ENCODE measurements at regions not wholly inside any gene's neighbourhood (a gene's known extent, or its start where the extent isn't known, plus 50 kb on each side); places are given as distances from the start of the nearest gene placed in this dataset.
"Not testable (repeated sequence)": the region's sequence is repeated elsewhere in the genome, so short reads cannot be mapped to it uniquely, and the experiment has no call there.

DNA sequence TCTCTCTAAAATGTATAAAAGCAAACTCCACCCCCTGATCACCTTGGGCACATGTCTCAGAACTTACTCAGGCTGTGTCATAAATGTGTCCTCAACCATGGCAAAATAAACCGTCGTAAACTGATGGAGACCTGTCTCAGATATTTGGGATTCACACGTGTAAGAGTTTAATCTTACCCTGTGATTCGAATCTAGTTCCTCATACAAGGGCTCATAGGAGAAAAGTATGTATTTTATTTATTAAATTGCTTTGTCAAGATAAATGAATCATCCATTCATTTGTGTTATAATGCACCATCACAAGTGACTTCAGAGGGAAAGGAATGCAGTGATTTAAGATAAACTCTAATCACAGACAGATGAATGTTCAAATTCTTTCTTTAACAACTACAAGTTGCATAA lies 712.5 kb upstream of the LRATD1 start:
- no peak for DNase-seq

- no peak for DNase-seq
Observed at GRCh38 chr2:13921245-13921644, 711.3 kb upstream of the LRATD1 start.

DNA sequence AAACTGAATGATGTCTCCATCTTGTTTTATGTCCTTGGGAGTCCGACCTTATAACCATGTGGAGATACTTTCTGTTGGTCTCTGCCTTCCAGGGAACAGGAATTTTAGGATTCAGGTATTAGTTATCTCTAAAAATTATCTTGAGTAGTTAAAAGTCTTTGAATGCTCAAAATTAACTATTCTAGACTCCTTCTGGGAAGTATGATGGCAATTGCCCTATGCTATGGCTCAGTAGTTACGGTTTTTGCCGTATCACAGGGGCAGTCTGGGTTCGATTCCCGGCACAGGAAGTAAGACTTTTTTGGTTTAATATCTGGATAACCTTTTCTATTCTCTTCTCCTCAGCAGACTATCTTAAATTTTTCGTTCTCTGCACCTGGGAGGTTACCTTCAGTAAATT lies 708.7 kb upstream of the LRATD1 start:
- no peak for DNase-seq

DNA sequence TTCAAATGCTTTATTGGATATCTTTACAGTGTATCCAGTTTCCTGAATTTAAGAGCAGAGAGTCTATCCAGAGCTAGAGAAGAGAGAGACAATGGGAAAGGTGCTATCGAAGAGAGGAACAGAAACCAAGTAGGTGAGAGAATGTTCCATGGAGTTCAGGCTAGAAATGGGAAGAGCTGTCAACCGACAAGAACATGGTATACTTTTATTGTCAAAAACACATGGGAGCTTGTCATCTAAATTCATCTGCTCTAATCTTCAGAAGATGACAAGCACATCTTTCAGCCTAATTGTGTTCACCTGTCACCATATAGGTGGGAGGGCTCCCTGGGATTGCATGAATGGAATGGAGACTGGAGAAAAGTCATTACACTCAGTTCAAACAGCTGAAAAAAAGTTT lies 690.4 kb upstream of the LRATD1 start:
- no peak for DNase-seq

DNA sequence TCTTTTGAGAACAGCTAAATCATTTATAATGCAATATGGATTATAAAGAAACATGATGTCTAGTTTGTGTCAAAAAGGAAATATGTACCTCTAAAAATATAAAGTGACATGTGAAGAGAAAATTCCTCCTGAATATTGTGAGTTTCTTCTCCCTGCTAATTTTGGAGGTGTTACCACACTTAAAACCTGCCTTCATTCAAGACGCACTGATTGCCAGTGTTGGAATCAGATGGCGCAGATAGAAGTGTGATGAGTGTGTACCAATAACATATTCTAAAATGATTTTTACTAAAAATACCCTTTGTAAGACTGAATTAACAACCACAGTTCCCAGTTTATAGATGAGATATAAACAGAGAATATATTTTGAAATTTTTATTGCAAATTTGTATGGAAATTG lies 681.8 kb upstream of the LRATD1 start:
- no peak for DNase-seq

GRCh38 chr2:13968811-13969210 lies 663.7 kb upstream of the LRATD1 start:
- no peak for DNase-seq

DNA sequence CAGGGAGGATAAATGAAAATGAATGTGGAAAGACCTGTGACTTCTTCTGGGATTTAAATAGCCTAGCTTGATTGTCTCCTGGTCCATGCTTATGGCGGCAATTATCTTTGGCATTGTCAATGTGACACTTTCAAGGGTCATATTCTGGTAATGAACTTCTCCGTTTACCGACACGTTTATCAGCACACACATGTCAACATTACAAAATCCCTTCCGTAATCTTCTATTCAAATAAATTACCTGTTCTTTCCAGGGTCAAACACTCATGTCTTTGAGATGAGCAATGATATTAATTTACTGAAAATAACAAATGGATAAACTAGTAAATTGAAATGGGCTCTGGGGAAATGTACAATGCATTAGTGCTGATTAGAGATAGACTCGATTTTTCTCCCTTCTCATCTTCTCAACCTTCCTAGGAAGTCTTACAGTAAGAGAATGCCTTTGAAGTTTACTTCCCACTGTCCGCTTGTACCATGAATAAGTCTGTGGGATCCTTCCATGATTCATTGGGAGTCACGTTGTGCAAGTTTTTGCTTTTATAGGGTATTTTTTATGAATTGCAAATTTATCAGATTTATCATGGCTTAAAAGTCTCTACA lies 646.3 kb upstream of the LRATD1 start:
- no peak for DNase-seq

GRCh38 chr2:13996527-13996926 lies 636.0 kb upstream of the LRATD1 start:
- no peak for DNase-seq

DNA sequence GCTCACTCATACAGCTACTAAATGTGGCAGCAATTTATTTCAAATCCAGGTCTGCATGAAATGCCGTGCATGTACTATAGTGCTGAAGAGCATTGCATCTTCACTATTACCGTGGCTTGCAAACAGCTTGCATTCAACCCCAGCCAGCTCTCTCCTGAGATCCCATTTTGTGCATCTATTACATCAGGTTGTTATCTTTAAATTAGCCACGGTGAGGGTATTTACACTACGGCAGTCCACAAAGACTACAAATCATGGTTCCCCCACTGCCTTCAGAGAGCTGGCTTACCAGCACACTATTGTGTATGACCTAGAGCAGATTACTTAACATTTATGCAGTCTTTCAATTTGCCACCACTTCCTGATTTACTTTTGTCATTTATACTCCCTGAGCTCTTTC lies 621.3 kb upstream of the LRATD1 start:
- no peak for DNase-seq

DNA sequence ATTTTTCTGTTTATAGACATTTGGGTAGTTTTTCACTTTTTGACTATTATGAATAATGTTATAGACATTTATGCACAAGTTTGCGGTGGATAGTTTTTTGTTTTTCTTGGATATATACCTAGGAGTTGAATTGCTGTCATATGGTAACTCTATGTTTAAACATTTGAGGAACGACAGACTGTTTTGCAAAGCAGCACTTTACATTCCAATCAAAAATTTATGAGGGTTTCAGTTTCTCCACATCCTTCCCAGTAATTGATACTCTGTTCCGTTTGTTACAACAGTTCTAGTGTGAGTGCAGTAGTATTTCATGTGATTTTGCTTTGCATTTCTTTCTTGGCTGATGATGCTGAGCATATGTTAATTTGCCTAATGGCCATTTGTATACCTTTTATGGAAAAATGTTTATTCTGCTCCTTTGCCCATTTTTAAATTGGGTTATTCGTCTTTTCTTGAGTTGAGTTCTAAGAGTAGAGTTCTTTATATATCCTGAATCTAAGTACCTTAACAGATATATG lies 617.3 kb upstream of the LRATD1 start:
- DNase-seq = no peak

DNA sequence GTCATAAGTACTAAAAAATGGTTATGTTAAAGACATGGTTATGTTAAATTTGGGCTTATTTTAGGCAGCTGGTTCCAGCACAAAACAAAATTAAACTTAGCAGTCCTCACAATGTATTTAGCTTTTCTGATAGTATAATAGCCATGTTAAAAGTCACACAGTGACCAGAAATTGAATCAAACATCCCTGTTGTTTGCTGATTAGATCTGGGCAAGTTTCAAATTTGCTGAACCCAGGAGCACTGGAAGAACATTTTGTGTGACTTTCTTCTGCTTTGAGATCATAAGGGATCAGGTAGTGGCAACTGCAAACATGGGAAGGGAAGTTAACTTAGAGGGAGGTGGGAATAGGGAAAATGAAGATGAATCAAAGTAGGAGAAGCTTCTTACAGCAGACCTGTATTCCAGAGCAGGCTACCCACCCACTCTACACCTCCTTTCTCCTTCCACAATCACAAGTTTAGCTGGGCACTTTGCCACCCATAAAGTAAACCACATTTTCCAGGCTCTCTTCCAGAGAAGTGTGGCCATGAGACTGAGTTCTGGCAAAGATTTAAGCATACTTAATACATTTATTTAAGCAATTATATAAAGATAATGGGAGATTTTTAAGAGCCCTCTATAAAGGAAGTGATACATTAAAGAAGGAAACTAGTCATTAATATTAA lies 616.1 kb upstream of the LRATD1 start:
- no peak for DNase-seq

- DNase-seq = no peak
Observed at GRCh38 chr2:14018620-14019019, 613.9 kb upstream of the LRATD1 start.

DNA sequence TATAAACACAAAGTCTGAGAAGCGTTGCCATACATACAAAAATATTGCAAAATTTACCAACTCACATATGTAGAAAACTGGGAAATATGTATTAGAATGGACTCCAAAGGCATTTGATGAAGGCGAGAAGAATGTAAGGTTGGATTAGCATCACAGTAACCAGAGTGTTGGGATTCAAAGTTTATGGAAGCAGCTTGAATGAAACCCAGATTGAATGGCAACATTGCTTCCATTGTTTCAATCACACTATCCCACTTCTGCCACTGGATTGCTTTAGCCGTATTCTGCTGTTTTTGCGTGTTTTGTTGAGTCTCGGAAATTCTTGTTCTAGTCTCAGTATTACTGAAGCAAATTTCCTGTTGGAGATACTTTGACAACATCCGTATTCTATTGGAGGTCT lies 609.0 kb upstream of the LRATD1 start:
- DNase-seq = no peak

DNA sequence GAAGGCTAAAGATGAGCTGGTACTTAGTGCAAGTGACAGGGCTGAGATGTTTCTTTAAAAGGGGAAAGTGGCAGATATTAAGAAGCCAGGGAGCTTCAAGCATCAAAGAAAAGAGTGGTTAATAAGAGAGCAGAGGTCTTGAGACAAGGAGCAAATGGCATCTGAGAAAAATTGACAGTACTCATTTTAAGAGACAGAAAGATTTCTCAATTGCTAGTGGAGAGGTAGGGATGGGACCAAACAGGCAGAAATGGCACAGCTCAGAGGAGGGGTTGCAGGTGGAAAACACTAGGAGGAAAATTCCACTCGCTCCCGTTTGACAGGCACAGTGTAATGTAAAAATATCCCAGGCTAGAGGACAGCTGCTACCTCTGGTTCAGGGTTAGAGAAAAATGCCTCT lies 593.4 kb upstream of the LRATD1 start:
- DNase-seq = no peak

GRCh38 chr2:14047491-14047890 lies 585.0 kb upstream of the LRATD1 start:
- no peak for DNase-seq

GRCh38 chr2:14051401-14051800 lies 581.1 kb upstream of the LRATD1 start:
- DNase-seq = no peak

GRCh38 chr2:14053105-14053504 lies 579.4 kb upstream of the LRATD1 start:
- DNase-seq = no peak

- DNase-seq = no peak
Observed at GRCh38 chr2:14064346-14064745, 568.2 kb upstream of the LRATD1 start.

GRCh38 chr2:14072338-14072737 lies 560.2 kb upstream of the LRATD1 start:
- DNase-seq = no peak

- no peak for DNase-seq
Observed at GRCh38 chr2:14074691-14075090, 557.8 kb upstream of the LRATD1 start.

DNA sequence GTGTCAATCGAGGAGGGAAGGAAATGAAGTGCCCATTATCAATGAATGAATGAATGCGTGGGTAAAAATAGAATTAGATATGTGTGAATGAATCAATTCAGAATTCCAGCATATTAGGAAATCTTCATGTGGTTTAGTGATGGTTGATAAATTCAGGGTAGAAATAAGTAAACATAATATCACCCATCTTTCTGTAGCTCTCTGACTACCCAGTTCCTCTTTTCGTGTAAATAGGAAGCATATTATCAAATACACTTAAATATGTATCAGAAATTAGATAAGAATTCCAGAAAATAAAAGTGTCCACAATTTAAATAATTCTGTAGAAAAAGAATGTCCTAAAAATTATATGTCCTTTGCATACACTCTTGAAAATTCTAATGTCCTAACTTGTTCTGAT lies 552.9 kb upstream of the LRATD1 start:
- no peak for DNase-seq

GRCh38 chr2:14081521-14081920 lies 551.0 kb upstream of the LRATD1 start:
- DNase-seq = no peak

DNA sequence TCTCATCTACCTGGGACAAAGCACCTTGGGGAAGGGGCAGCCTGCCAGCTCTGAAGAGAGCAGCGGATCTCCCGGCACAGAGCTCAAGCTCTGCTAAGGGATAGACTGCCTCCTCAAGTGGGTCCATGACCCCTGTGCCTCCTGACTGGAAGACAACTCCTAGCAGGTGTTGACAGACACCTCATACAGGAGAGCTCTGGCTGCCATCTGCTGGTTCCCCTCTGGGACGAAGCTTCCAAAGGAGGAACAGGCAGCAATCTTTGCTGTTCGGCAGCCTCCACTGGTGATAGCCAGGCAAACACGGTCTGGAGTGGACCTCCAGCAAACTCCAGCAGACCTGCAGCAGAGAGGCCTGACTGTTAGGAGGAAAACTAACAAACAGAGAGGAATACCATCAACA lies 549.9 kb upstream of the LRATD1 start:
- no peak for DNase-seq

DNA sequence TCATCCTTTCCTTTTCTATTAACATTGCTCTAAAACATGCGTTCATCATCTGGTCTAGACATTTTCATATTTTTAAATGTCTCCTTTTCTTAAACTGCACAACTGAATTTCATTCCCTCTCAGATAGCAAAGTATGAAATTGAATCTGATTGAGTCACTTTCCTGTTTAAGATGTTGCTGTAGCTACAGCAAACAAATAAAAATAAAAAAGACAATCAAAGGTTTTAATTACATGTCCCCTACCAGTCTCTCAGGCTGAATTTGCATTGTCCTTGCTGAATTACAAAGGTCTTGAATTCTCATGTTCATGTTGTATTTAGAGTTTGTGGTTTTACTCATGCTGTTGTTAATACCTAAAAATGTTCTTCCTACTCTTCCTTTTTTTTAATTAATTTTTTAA lies 537.9 kb upstream of the LRATD1 start:
- no peak for DNase-seq

DNA sequence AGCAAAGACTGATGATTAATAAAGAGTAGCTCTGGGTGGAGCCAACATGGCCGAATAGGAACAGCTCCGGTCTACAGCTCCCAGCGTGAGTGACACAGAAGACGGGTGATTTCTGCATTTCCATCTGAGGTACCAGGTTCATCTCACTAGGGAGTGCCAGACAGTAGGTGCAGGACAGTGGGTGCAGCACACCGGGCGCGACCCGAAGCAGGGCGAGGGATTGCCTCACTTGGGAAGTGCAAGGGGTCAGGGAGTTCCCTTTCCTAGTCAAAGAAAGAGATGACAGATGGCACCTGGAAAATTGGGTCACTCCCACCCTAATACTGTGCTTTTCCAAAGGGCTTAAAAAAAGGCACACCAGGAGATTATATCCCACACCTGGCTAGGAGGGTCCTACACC lies 533.4 kb upstream of the LRATD1 start:
- DNase-seq = not testable (repeated sequence)
